ENCODE measurements at regions not wholly inside any gene's neighbourhood (a gene's known extent, or its start where the extent isn't known, plus 50 kb on each side); places are given as distances from the start of the nearest gene placed in this dataset.
"Not testable (repeated sequence)": the region's sequence is repeated elsewhere in the genome, so short reads cannot be mapped to it uniquely, and the experiment has no call there.

- Histone ChIP-seq H3K4me3 (ENCODE audit: low read length) (no peak overlapping the region), H3K27me3 (ENCODE audit: insufficient read depth, low read length) (no peaks in the 10 kb centered on the region), H3K36me3 (ENCODE audit: insufficient read depth, low read depth, low read length) (no peaks in the 10 kb centered on the region), H3K9ac (ENCODE audit: low read depth, low read length) (no peak overlapping the region), H3K27ac (ENCODE audit: low read length) (no peak overlapping the region), H3K9me3 (ENCODE audit: insufficient read depth, low read depth, low read length) (no peaks in the 10 kb centered on the region), H3K4me1 (ENCODE audit: insufficient read depth, low read length) (no peaks in the 10 kb centered on the region)
Observed at GRCh38 chr16:62288990-62289629, 252.9 kb upstream of the CDH8 start.

- Histone ChIP-seq H3K9me3 (ENCODE audit: insufficient read depth, low read depth, low read length) (no peaks in the 10 kb centered on the region), H3K36me3 (ENCODE audit: insufficient read depth, low read depth, low read length) (no peaks in the 10 kb centered on the region), H3K9ac (ENCODE audit: low read depth, low read length) (no peak overlapping the region), H3K27ac (ENCODE audit: low read length) (no peak overlapping the region), H3K27me3 (ENCODE audit: insufficient read depth, low read length) (no peaks in the 10 kb centered on the region), H3K4me3 (ENCODE audit: low read length) (no peak overlapping the region), H3K4me1 (ENCODE audit: insufficient read depth, low read length) (peaks cover 14% of the 10 kb centered on the region)
Observed at GRCh38 chr16:62280506-62280905, 244.3 kb upstream of the CDH8 start.

GRCh38 chr16:62277942-62278341, 241.7 kb upstream of the CDH8 start:
- H3K4me1 ChIP-seq (ENCODE audit: insufficient read depth, low read length), result peaks cover 17% of the 10 kb centered on the region
- no peak overlapping the region for H3K4me3 ChIP-seq (ENCODE audit: low read length)
- H3K27me3 ChIP-seq (ENCODE audit: insufficient read depth, low read length), result no peaks in the 10 kb centered on the region
- H3K27ac ChIP-seq (ENCODE audit: low read length), result no peak overlapping the region
- no peak overlapping the region for H3K9ac ChIP-seq (ENCODE audit: low read depth, low read length)
- H3K36me3 ChIP-seq (ENCODE audit: insufficient read depth, low read depth, low read length), result no peaks in the 10 kb centered on the region
- no peaks in the 10 kb centered on the region for H3K9me3 ChIP-seq (ENCODE audit: insufficient read depth, low read depth, low read length)

- Histone ChIP-seq H3K36me3 (ENCODE audit: insufficient read depth, low read depth, low read length) (no peaks in the 10 kb centered on the region), H3K9ac (ENCODE audit: low read depth, low read length) (no peak overlapping the region), H3K4me3 (ENCODE audit: low read length) (no peak overlapping the region), H3K9me3 (ENCODE audit: insufficient read depth, low read depth, low read length) (no peaks in the 10 kb centered on the region), H3K27me3 (ENCODE audit: insufficient read depth, low read length) (no peaks in the 10 kb centered on the region), H3K4me1 (ENCODE audit: insufficient read depth, low read length) (peaks cover 17% of the 10 kb centered on the region), H3K27ac (ENCODE audit: low read length) (no peak overlapping the region)
Observed at GRCh38 chr16:62276637-62277036, 240.4 kb upstream of the CDH8 start.

- H3K9me3 ChIP-seq (ENCODE audit: insufficient read depth, low read depth, low read length), result no peaks in the 10 kb centered on the region
Observed at GRCh38 chr16:62272035-62272434, 235.8 kb upstream of the CDH8 start.

GRCh38 chr16:62261760-62262159, 225.5 kb upstream of the CDH8 start:
- Histone ChIP-seq H3K4me3 (ENCODE audit: low read length) (no peak overlapping the region), H3K9me3 (ENCODE audit: insufficient read depth, low read depth, low read length) (no peaks in the 10 kb centered on the region; the same call in 1 of the 2 replicates), H3K9ac (ENCODE audit: low read depth, low read length) (no peak overlapping the region), H3K27me3 (ENCODE audit: insufficient read depth, low read length) (no peaks in the 10 kb centered on the region), H3K27ac (ENCODE audit: low read length) (no peak overlapping the region), H3K36me3 (ENCODE audit: insufficient read depth, low read depth, low read length) (no peaks in the 10 kb centered on the region), H3K4me1 (ENCODE audit: insufficient read depth, low read length) (peaks cover 3% of the 10 kb centered on the region; the same call in 1 of the 2 replicates)

More at GRCh38 chr16:62272035-62272434, 235.8 kb upstream of the CDH8 start:
- H3K9ac ChIP-seq (ENCODE audit: low read depth, low read length), result no peak overlapping the region
- peaks cover 15% of the 10 kb centered on the region for H3K4me1 ChIP-seq (ENCODE audit: insufficient read depth, low read length)
- H3K27me3 ChIP-seq (ENCODE audit: insufficient read depth, low read length), result no peaks in the 10 kb centered on the region
- H3K4me3 ChIP-seq (ENCODE audit: low read length), result no peak overlapping the region
- no peaks in the 10 kb centered on the region for H3K36me3 ChIP-seq (ENCODE audit: insufficient read depth, low read depth, low read length)
- H3K27ac ChIP-seq (ENCODE audit: low read length), result no peak overlapping the region

GRCh38 chr16:62258931-62259435, 222.7 kb upstream of the CDH8 start:
- H3K27ac ChIP-seq (ENCODE audit: low read length); H3K4me1 ChIP-seq (ENCODE audit: insufficient read depth, low read length); H3K27me3 ChIP-seq (ENCODE audit: insufficient read depth, low read length); H3K9me3 ChIP-seq (ENCODE audit: insufficient read depth, low read depth, low read length); H3K4me3 ChIP-seq (ENCODE audit: low read length); H3K36me3 ChIP-seq (ENCODE audit: insufficient read depth, low read depth, low read length); H3K9ac ChIP-seq (ENCODE audit: low read depth, low read length): not testable (repeated sequence)

GRCh38 chr16:62256406-62256805, 220.2 kb upstream of the CDH8 start:
- Histone ChIP-seq H3K4me3 (ENCODE audit: low read length) (no peak overlapping the region), H3K9ac (ENCODE audit: low read depth, low read length) (no peak overlapping the region), H3K36me3 (ENCODE audit: insufficient read depth, low read depth, low read length) (no peaks in the 10 kb centered on the region), H3K27me3 (ENCODE audit: insufficient read depth, low read length) (no peaks in the 10 kb centered on the region), H3K27ac (ENCODE audit: low read length) (no peak overlapping the region), H3K4me1 (ENCODE audit: insufficient read depth, low read length) (peaks cover 14% of the 10 kb centered on the region), H3K9me3 (ENCODE audit: insufficient read depth, low read depth, low read length) (no peaks in the 10 kb centered on the region)

GRCh38 chr16:62254847-62255246, 218.6 kb upstream of the CDH8 start:
- no peak overlapping the region for H3K4me3 ChIP-seq (ENCODE audit: low read length)

GRCh38 chr16:62254372-62254771, 218.1 kb upstream of the CDH8 start:
- no peak overlapping the region for H3K9ac ChIP-seq (ENCODE audit: low read depth, low read length)
- H3K9me3 ChIP-seq (ENCODE audit: insufficient read depth, low read depth, low read length), result no peaks in the 10 kb centered on the region
- no peak overlapping the region for H3K27ac ChIP-seq (ENCODE audit: low read length)
- peaks cover 14% of the 10 kb centered on the region for H3K4me1 ChIP-seq (ENCODE audit: insufficient read depth, low read length)
- H3K36me3 ChIP-seq (ENCODE audit: insufficient read depth, low read depth, low read length), result no peaks in the 10 kb centered on the region
- H3K4me3 ChIP-seq (ENCODE audit: low read length), result no peak overlapping the region
- H3K27me3 ChIP-seq (ENCODE audit: insufficient read depth, low read length), result no peaks in the 10 kb centered on the region

More at GRCh38 chr16:62254847-62255246, 218.6 kb upstream of the CDH8 start:
- Histone ChIP-seq H3K27ac (ENCODE audit: low read length) (no peak overlapping the region), H3K36me3 (ENCODE audit: insufficient read depth, low read depth, low read length) (no peaks in the 10 kb centered on the region), H3K4me1 (ENCODE audit: insufficient read depth, low read length) (peaks cover 14% of the 10 kb centered on the region), H3K9me3 (ENCODE audit: insufficient read depth, low read depth, low read length) (no peaks in the 10 kb centered on the region), H3K9ac (ENCODE audit: low read depth, low read length) (no peak overlapping the region), H3K27me3 (ENCODE audit: insufficient read depth, low read length) (no peaks in the 10 kb centered on the region)

- Histone ChIP-seq H3K36me3 (ENCODE audit: insufficient read depth, low read depth, low read length) (no peaks in the 10 kb centered on the region), H3K9ac (ENCODE audit: low read depth, low read length) (no peak overlapping the region), H3K4me1 (ENCODE audit: insufficient read depth, low read length) (peaks cover 14% of the 10 kb centered on the region), H3K27me3 (ENCODE audit: insufficient read depth, low read length) (no peaks in the 10 kb centered on the region), H3K27ac (ENCODE audit: low read length) (no peak overlapping the region), H3K9me3 (ENCODE audit: insufficient read depth, low read depth, low read length) (no peaks in the 10 kb centered on the region), H3K4me3 (ENCODE audit: low read length) (no peak overlapping the region)
Observed at GRCh38 chr16:62253966-62254365, 217.7 kb upstream of the CDH8 start.

- Histone ChIP-seq H3K9ac (ENCODE audit: low read depth, low read length) (no peak overlapping the region), H3K27ac (ENCODE audit: low read length) (no peak overlapping the region), H3K27me3 (ENCODE audit: insufficient read depth, low read length) (no peaks in the 10 kb centered on the region)
Observed at GRCh38 chr16:62249069-62249468, 212.8 kb upstream of the CDH8 start.

More at GRCh38 chr16:62249069-62249468, 212.8 kb upstream of the CDH8 start:
- Histone ChIP-seq H3K4me3 (ENCODE audit: low read length) (no peak overlapping the region), H3K4me1 (ENCODE audit: insufficient read depth, low read length) (peaks cover 6% of the 10 kb centered on the region), H3K9me3 (ENCODE audit: insufficient read depth, low read depth, low read length) (no peaks in the 10 kb centered on the region), H3K36me3 (ENCODE audit: insufficient read depth, low read depth, low read length) (no peaks in the 10 kb centered on the region)

Measured in iPS-20b (cell line).